ENCODE measurements at regions not wholly inside any gene's neighbourhood (a gene's known extent, or its start where the extent isn't known, plus 50 kb on each side); places are given as distances from the start of the nearest gene placed in this dataset.

DNA sequence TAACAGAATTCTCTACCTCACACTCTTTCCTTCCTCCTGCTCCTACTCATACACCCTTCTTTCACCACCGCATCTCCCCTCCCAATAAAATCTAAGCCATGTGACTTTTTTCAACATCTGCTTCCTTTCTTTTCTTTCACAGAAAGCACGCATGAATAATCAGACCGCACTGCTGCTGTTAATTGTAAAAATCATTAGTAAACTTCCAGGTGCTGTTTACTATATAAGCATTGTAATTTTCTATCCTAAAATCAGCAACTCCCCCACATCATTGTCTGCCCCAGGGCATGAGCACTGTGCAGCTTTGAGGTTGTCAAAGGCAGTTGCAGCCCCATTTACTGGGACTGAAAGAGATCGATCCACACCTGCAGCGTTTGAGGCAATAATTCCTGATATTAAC is 782.6 kb upstream of the ID2 start (continued):
- TF ChIP-seq, protein P1, sequence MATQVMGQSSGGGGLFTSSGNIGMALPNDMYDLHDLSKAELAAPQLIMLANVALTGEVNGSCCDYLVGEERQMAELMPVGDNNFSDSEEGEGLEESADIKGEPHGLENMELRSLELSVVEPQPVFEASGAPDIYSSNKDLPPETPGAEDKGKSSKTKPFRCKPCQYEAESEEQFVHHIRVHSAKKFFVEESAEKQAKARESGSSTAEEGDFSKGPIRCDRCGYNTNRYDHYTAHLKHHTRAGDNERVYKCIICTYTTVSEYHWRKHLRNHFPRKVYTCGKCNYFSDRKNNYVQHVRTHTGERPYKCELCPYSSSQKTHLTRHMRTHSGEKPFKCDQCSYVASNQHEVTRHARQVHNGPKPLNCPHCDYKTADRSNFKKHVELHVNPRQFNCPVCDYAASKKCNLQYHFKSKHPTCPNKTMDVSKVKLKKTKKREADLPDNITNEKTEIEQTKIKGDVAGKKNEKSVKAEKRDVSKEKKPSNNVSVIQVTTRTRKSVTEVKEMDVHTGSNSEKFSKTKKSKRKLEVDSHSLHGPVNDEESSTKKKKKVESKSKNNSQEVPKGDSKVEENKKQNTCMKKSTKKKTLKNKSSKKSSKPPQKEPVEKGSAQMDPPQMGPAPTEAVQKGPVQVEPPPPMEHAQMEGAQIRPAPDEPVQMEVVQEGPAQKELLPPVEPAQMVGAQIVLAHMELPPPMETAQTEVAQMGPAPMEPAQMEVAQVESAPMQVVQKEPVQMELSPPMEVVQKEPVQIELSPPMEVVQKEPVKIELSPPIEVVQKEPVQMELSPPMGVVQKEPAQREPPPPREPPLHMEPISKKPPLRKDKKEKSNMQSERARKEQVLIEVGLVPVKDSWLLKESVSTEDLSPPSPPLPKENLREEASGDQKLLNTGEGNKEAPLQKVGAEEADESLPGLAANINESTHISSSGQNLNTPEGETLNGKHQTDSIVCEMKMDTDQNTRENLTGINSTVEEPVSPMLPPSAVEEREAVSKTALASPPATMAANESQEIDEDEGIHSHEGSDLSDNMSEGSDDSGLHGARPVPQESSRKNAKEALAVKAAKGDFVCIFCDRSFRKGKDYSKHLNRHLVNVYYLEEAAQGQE (tag by site-specific recombination; IDR thresholded peaks at IDR 0.05) = no peak

- no peaks in the 10 kb centered on the region for H3K4me1 ChIP-seq (ENCODE audit: control insufficient read depth, insufficient read depth, low read length)
- CTCF ChIA-PET = no interaction called here
- no peaks in the 10 kb centered on the region for H3K36me3 ChIP-seq (ENCODE audit: control insufficient read depth in 2 of 2, insufficient read depth in 1 of 2, low read length in 2 of 2)
- POLR2A ChIA-PET = no interaction called here
- H3K4me3 ChIP-seq (ENCODE audit: low read depth, low read length) = no peak overlapping the region
- H3K27ac ChIP-seq (ENCODE audit: extremely low read depth, low read depth, low read length) = no peak overlapping the region
- no peak for TF ChIP-seq ZNF398 (tag by site-specific recombination; IDR thresholded peaks at IDR 0.05)
- TF ChIP-seq KLF8 (tag by site-specific recombination; IDR thresholded peaks at IDR 0.05) = no peak
- no peak for TF ChIP-seq ZNF350 (tag by site-specific recombination; IDR thresholded peaks at IDR 0.05)
- no peak for TF ChIP-seq ZNF311 (tag by site-specific recombination; IDR thresholded peaks at IDR 0.05; ENCODE audit: borderline replicate concordance)
- no peak for TF ChIP-seq ZNF610 (tag by site-specific recombination; IDR thresholded peaks at IDR 0.05; ENCODE audit: borderline replicate concordance)
- no peak for TF ChIP-seq KLF1 (tag by site-specific recombination; IDR thresholded peaks at IDR 0.05)
- TF ChIP-seq ZNF341 (tag by site-specific recombination; IDR thresholded peaks at IDR 0.05; ENCODE audit: low read depth) = no peak
- TF ChIP-seq, protein P2, sequence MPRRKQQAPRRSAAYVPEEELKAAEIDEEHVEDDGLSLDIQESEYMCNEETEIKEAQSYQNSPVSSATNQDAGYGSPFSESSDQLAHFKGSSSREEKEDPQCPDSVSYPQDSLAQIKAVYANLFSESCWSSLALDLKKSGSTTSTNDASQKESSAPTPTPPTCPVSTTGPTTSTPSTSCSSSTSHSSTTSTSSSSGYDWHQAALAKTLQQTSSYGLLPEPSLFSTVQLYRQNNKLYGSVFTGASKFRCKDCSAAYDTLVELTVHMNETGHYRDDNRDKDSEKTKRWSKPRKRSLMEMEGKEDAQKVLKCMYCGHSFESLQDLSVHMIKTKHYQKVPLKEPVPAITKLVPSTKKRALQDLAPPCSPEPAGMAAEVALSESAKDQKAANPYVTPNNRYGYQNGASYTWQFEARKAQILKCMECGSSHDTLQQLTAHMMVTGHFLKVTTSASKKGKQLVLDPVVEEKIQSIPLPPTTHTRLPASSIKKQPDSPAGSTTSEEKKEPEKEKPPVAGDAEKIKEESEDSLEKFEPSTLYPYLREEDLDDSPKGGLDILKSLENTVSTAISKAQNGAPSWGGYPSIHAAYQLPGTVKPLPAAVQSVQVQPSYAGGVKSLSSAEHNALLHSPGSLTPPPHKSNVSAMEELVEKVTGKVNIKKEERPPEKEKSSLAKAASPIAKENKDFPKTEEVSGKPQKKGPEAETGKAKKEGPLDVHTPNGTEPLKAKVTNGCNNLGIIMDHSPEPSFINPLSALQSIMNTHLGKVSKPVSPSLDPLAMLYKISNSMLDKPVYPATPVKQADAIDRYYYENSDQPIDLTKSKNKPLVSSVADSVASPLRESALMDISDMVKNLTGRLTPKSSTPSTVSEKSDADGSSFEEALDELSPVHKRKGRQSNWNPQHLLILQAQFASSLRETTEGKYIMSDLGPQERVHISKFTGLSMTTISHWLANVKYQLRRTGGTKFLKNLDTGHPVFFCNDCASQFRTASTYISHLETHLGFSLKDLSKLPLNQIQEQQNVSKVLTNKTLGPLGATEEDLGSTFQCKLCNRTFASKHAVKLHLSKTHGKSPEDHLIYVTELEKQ (tag by site-specific recombination; IDR thresholded peaks at IDR 0.05; ENCODE audit: borderline replicate concordance) = no peak
- TF ChIP-seq MYNN (tag by site-specific recombination; IDR thresholded peaks at IDR 0.05; ENCODE audit: borderline replicate concordance) = no peak
- TF ChIP-seq ATF2 (tag by site-specific recombination; IDR thresholded peaks at IDR 0.05; ENCODE audit: low read depth) = no peak
- TF ChIP-seq BCL11B (tag by site-specific recombination; IDR thresholded peaks at IDR 0.05; ENCODE audit: low read depth) = no peak
- TF ChIP-seq ZNF548 (tag by site-specific recombination; IDR thresholded peaks at IDR 0.05) = no peak
- TF ChIP-seq ZNF433 (tag by site-specific recombination; IDR thresholded peaks at IDR 0.05; ENCODE audit: low read depth) = no peak
- TF ChIP-seq, protein P3, sequence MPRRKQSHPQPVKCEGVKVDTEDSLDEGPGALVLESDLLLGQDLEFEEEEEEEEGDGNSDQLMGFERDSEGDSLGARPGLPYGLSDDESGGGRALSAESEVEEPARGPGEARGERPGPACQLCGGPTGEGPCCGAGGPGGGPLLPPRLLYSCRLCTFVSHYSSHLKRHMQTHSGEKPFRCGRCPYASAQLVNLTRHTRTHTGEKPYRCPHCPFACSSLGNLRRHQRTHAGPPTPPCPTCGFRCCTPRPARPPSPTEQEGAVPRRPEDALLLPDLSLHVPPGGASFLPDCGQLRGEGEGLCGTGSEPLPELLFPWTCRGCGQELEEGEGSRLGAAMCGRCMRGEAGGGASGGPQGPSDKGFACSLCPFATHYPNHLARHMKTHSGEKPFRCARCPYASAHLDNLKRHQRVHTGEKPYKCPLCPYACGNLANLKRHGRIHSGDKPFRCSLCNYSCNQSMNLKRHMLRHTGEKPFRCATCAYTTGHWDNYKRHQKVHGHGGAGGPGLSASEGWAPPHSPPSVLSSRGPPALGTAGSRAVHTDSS (tag by site-specific recombination; IDR thresholded peaks at IDR 0.05) = no peak
- TF ChIP-seq ZNF302 (tag by site-specific recombination; IDR thresholded peaks at IDR 0.05; ENCODE audit: low read depth) = no peak
- no peak for TF ChIP-seq PRDM1 (tag by site-specific recombination; IDR thresholded peaks at IDR 0.05)
- no peak for TF ChIP-seq ZNF184 (tag by site-specific recombination; IDR thresholded peaks at IDR 0.05)
- no peak for TF ChIP-seq ZNF121 (tag by site-specific recombination; IDR thresholded peaks at IDR 0.05)
- H3K9me3 ChIP-seq (ENCODE audit: control insufficient read depth, insufficient read depth, low read depth, low read length) = no peaks in the 10 kb centered on the region
Observed at GRCh38 chr2:7899923-7900322, 781.9 kb upstream of the ID2 start.
